GM10266 (cell line): ENCODE measurements at regions not wholly inside any gene's neighbourhood (a gene's known extent, or its start where the extent isn't known, plus 50 kb on each side); places are given as distances from the start of the nearest gene placed in this dataset.

Experiments
- DNase-seq: peaks from one replicate; pipeline ENCODE4 v3.0.0; 2012; ENCODE audit errors: extremely low spot score
- TF ChIP-seq, protein P1 (sequence below): IDR thresholded peaks from 2 replicates; pipeline ENCODE4 v1.5.1; 2012; ENCODE audit warnings: mild to moderate bottlenecking, low read depth; ENCODE audit not compliant: control insufficient read depth, insufficient read depth; ENCODE audit errors: missing control alignments

DNA sequence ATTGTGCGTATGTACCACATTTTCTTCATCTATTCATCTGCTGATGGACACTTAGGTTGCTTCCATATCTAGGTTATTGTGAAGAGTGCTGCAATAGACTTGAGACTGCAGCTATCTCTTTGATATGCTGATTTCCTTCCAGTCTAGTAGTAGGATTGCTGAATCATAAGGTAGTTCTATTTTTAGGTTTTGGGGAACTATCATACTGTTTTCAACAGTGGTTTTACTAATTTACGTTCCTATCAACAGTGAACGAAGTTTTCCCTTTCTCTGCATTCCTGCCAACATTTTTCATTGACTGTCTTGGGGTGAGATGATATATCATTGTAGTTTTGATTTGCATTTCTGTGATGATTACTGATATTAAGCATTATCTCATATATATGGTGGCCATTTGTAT, 482.2 kb downstream of the SLC16A7 start:
- no peak for DNase-seq
- TF ChIP-seq, protein P1, sequence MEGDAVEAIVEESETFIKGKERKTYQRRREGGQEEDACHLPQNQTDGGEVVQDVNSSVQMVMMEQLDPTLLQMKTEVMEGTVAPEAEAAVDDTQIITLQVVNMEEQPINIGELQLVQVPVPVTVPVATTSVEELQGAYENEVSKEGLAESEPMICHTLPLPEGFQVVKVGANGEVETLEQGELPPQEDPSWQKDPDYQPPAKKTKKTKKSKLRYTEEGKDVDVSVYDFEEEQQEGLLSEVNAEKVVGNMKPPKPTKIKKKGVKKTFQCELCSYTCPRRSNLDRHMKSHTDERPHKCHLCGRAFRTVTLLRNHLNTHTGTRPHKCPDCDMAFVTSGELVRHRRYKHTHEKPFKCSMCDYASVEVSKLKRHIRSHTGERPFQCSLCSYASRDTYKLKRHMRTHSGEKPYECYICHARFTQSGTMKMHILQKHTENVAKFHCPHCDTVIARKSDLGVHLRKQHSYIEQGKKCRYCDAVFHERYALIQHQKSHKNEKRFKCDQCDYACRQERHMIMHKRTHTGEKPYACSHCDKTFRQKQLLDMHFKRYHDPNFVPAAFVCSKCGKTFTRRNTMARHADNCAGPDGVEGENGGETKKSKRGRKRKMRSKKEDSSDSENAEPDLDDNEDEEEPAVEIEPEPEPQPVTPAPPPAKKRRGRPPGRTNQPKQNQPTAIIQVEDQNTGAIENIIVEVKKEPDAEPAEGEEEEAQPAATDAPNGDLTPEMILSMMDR = no peak

DNA sequence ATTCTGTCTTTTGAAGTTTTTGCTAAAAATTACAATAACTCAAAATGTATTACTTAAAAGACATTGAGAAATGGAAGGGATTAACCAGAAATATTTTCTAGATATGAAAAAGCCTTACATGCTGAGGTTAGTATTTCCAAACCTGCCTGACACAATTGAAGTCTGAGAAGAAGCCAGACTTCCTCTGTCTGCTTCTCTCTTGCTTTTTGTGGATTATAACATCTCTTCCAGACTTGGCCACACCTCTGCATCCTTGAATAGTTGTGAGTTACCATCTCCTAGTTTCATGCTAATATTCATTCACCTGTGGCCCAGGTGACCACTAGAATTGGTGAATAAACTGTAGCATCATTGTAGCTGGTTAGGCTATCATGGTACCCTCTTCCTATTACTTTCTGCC, 497.6 kb downstream of the SLC16A7 start:
- DNase-seq = no peak
- TF ChIP-seq, protein P1 = no peak

DNA sequence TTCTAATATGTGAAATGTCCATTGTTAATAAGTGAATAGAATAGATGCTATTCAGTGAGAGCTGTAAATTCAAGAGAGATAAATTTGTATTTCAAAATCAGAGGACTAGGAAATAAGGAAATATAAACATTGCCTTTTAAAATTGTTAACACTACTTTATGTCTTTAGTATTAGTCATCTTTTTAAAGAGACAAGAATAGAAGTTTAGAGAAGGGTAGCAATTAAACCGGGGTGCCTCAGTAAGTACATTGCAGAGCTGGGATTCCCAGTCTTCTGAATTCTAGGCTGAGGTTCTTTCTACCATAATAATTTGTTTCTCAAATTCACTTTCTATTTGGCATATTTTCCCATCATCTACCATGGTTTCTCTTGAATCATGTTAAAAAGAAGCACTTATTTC, 498.6 kb downstream of the SLC16A7 start:
- TF ChIP-seq, protein P1 = no peak
- DNase-seq = no peak

DNA sequence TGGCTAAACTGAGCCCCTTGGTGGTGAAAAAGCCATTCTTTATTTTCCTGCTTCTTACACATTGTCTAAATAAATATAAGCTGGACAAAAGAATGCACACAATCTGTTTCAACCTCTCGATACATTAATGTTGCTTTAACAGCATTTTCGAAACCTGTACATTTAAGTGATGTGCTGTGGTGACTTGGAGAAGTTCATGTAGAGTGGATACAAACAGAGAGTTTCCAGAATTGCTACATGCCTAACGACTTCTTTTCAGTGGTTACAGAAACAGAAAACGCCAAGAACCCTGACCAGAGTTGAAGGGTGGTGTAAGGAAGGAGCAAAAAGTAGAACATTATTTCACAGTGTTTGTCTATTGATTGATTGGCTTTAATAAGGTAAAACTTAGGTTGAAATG, 500.9 kb downstream of the SLC16A7 start:
- DNase-seq = no peak
- TF ChIP-seq, protein P1 = no peak

DNA sequence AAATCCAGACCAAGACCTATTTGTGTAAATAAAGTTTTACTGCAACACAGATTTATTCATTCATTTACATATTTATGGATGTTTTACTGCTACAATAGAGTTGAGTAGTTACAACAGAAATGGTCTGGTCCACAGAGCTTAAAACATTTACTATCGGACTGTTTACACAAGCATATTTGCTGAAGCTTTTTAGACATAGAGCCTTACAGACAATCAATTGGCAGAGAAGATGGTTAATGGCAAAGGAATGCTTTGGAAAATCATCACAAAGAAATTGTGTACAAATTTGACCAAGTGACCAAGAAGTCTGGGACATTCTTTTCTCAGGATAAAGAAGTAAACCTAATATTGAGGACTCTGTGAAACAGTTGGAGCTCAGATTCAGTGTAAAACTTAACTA, 504.3 kb downstream of the SLC16A7 start:
- no peak for DNase-seq
- TF ChIP-seq, protein P1 = no peak

DNA sequence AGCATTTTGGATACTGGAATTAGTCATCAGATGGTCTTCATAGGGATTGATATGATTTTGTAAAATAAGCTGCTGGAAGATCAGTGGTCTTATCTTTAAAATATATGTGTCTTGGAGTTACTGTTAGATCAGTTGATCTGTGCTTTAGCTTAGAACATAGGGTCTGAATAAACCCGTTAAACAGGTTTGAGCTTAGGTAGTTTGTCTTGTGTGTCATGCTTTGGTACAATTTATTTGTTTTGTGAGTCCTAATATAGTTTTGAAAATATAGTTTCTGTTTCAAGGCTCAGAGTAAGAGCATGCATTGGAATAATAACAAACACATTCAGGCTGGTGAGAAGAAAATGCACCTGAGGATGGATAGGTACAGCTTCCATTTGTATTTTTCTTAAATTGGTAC, 505.0 kb downstream of the SLC16A7 start:
- no peak for DNase-seq
- TF ChIP-seq, protein P1 = no peak

DNA sequence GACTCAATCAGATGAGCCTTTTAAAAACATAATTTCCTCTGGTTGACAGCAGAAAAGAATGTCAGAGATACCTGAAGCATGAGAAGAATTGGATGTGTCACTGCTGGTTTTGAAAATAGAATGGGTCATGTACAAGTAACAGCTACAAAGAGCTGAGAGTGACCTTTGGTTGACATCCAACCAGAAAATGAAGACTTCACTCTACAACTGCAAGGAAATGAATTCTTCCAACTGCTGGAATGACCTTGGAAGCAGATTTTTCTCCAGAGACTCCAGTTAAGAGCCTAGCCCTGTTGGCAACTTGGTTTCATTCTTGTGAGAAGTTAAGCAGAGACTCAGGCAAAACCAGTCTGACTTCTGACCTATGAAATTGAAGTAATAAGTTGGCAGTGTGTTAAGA, 505.9 kb downstream of the SLC16A7 start:
- DNase-seq = no peak
- TF ChIP-seq, protein P1 = no peak

DNA sequence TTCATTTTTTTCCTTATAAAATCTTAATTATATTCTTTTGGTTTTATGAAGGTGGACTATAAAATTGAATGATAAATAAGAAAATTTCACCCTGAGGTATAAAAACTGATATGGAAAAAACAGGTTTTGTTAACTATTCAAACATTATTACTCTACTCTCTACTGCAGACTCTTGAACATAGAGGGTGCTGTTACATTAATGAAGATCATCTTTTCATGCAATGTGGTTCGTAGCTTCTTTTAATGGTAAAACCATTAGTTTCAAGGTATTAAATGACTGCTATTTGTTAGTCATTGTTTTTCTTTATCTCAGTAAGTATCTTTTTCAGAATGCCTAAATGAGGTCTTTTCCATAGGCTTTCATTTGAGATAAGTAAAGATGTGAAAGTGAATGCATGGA, 510.4 kb downstream of the SLC16A7 start:
- TF ChIP-seq, protein P1 = no peak

More for the DNA sequence above, 510.4 kb downstream of the SLC16A7 start:
- no peak for DNase-seq
